ENCODE measurements at regions not wholly inside any gene's neighbourhood (a gene's known extent, or its start where the extent isn't known, plus 50 kb on each side); places are given as distances from the start of the nearest gene placed in this dataset.

GRCh38 chr6:48869595-48869994, 593.5 kb downstream of the MMUT start:
- in situ Hi-C loops (cut with MboI; ENCODE audit: low sequenced_read_pairs, unreplicated experiment), result no loop called here
- no peak for TF ChIP-seq CTCF (IDR thresholded peaks at IDR 0.05; ENCODE audit: borderline replicate concordance, control extremely low read depth, extremely low read depth, insufficient read depth, missing control alignments)
- no peak for DNase-seq (ENCODE audit: low spot score)

- in situ Hi-C loops (cut with MboI; ENCODE audit: low sequenced_read_pairs, unreplicated experiment), result no loop called here
- no peak for DNase-seq (ENCODE audit: low spot score)
- TF ChIP-seq CTCF (IDR thresholded peaks at IDR 0.05; ENCODE audit: borderline replicate concordance, control extremely low read depth, extremely low read depth, insufficient read depth, missing control alignments), result no peak
Observed at GRCh38 chr6:48866682-48867081, 596.4 kb downstream of the MMUT start.

GRCh38 chr6:48860175-48860574, 602.9 kb downstream of the MMUT start:
- DNase-seq (ENCODE audit: low spot score), result no peak
- in situ Hi-C loops (cut with MboI; ENCODE audit: low sequenced_read_pairs, unreplicated experiment), result no loop called here
- TF ChIP-seq CTCF (IDR thresholded peaks at IDR 0.05; ENCODE audit: borderline replicate concordance, control extremely low read depth, extremely low read depth, insufficient read depth, missing control alignments), result no peak

GRCh38 chr6:48859562-48860123, 603.4 kb downstream of the MMUT start:
- in situ Hi-C loops (cut with MboI; ENCODE audit: low sequenced_read_pairs, unreplicated experiment), result no loop called here
- TF ChIP-seq CTCF (IDR thresholded peaks at IDR 0.05; ENCODE audit: borderline replicate concordance, control extremely low read depth, extremely low read depth, insufficient read depth, missing control alignments), result no peak
- DNase-seq (ENCODE audit: low spot score), result no peak

GRCh38 chr6:48845219-48845618, 617.8 kb downstream of the MMUT start:
- no peak for DNase-seq (ENCODE audit: low spot score)
- in situ Hi-C loops (cut with MboI; ENCODE audit: low sequenced_read_pairs, unreplicated experiment), result no loop called here
- TF ChIP-seq CTCF (IDR thresholded peaks at IDR 0.05; ENCODE audit: borderline replicate concordance, control extremely low read depth, extremely low read depth, insufficient read depth, missing control alignments), result no peak

GRCh38 chr6:48844696-48845095, 618.4 kb downstream of the MMUT start:
- in situ Hi-C loops (cut with MboI; ENCODE audit: low sequenced_read_pairs, unreplicated experiment), result no loop called here
- DNase-seq (ENCODE audit: low spot score), result no peak
- no peak for TF ChIP-seq CTCF (IDR thresholded peaks at IDR 0.05; ENCODE audit: borderline replicate concordance, control extremely low read depth, extremely low read depth, insufficient read depth, missing control alignments)

- in situ Hi-C loops (cut with MboI; ENCODE audit: low sequenced_read_pairs, unreplicated experiment), result no loop called here
- no peak for TF ChIP-seq CTCF (IDR thresholded peaks at IDR 0.05; ENCODE audit: borderline replicate concordance, control extremely low read depth, extremely low read depth, insufficient read depth, missing control alignments)
- no peak for DNase-seq (ENCODE audit: low spot score)
Observed at GRCh38 chr6:48840896-48841295, 622.2 kb downstream of the MMUT start.

All from GM13976 (cell line).